Omental fat pad (tissue), 3 donors: ENCODE measurements at regions not wholly inside any gene's neighbourhood (a gene's known extent, or its start where the extent isn't known, plus 50 kb on each side); places are given as distances from the start of the nearest gene placed in this dataset.

Source experiments
- ATAC-seq: fragments of 150-250 bp; one replicate; pipeline ENCODE4 v1.9.1; 2016; ENCODE audit warnings: mild to moderate bottlenecking, moderate library complexity; ENCODE audit not compliant: low FRiP score
- DNase-seq: peaks from one replicate; pipeline ENCODE4 v3.0.0-alpha.2; 2019; ENCODE audit warnings: low spot score
- CTCF ChIP-seq, 3 donors: fragments of 450-650 bp; IDR thresholded peaks; one replicate each; pipeline ENCODE4 v1.5.1; 2016 to 2017; ENCODE audit warnings: antibody characterized with exemption in 3 of 3, mild to moderate bottlenecking in 3 of 3, moderate library complexity in 2 of 3

- no peak for ATAC-seq
- TF ChIP-seq CTCF (IDR thresholded peaks at IDR 0.05): no peak
These were observed 226.7 kb upstream of the CDH13 start for GRCh38 chr16:82400046-82400445.

DNA sequence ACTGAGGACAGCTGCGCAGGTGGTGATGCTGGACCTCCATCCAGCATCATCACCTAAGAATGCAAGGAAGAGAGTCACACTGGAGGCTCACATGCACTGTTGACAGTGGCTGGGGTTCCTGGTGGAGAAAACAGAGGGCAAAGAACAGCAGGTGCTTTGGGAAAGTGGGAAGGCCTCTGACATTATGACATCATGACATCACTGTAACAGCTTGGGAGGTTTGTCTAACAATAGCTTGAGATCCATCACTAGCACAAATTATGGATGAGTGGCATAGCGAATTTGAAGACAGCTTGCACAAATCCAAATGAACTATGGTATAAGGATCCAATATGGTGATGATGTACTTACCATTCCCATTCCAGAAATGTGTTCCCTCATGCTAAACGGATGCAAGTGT lies 226.5 kb upstream of the MPHOSPH6 start:
- no peak for ATAC-seq
- no peak for DNase-seq
- no peak for TF ChIP-seq CTCF (IDR thresholded peaks at IDR 0.05)

More at GRCh38 chr16:82400046-82400445, 226.7 kb upstream of the CDH13 start:
- DNase-seq: no peak

- TF ChIP-seq CTCF (IDR thresholded peaks at IDR 0.05): no peak
- DNase-seq: no peak
- ATAC-seq: no peak
These were observed 225.2 kb upstream of the MPHOSPH6 start for GRCh38 chr16:82395212-82395611.

- TF ChIP-seq CTCF (IDR thresholded peaks at IDR 0.05): no peak
- no peak for DNase-seq
- ATAC-seq: no peak
These were observed 221.7 kb upstream of the MPHOSPH6 start for GRCh38 chr16:82391690-82392089.

GRCh38 chr16:82389956-82390650 lies 220.1 kb upstream of the MPHOSPH6 start:
- DNase-seq (no peak), ATAC-seq (no peak)
- no peak for TF ChIP-seq CTCF (IDR thresholded peaks at IDR 0.05)

DNA sequence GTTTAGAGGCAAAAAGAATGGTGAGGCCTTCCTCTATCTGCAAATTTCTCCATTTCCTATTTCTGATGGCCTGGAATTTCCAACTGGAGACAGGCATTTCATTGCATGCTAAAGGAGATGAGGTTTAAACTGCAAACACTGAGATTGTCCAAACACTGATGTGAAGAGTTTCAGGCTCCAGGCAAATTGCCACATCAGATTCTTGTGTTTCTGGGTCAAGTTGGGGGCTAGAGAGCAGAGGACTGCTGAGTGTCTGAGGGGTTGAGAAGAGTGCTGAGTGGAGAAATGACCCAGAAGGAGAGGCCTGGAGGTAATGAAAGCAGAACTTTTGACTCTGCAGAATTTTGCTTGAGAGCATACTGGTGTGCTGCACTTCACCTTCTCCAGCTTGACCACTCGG lies 216.7 kb upstream of the MPHOSPH6 start:
- ATAC-seq (no peak), DNase-seq (no peak)
- TF ChIP-seq CTCF (IDR thresholded peaks at IDR 0.05): no peak

DNA sequence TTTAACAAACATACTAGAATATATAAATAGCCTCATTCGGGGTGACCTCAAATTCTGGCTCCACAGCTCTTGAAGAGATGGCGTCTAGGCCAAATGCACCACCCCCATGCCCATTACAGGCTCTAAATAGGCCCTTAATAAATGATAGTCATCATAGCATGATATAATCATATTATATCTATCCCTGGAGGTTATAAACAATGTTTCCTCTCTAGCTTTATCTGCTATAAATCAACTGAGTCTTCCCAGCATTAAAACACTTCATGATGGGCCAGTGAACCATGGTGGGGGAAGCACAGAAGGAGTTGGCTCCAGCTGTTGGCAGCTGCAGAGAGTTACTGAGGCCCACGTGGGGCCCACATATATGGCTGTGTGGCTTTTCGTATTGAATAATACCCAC lies 214.9 kb upstream of the MPHOSPH6 start:
- no peak for DNase-seq
- no peak for ATAC-seq
- no peak for TF ChIP-seq CTCF (IDR thresholded peaks at IDR 0.05)
